ENCODE measurements at regions not wholly inside any gene's neighbourhood (a gene's known extent, or its start where the extent isn't known, plus 50 kb on each side); places are given as distances from the start of the nearest gene placed in this dataset.
A peak's percentile ranks its signal among the peaks of the same experiment; 100 is the strongest.

DNA sequence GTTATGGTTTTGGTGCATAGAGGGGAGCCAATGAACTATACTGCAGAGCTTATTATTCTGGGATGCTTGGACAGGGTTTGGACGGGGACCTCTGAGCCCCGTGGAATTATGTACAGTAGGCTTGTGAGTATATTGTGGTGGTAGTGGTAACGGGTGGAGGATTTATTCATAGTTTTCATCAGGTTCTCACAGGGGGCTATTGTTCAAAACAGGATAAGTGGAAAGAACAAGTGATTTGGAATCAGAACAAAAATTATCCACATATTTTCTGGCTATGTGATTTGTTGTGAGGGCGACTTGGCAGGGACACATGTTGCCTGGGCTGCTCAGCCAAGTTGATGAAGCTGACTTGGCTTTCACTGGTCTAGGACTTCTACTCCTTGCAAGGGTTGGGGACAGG, 64.6 kb upstream of the ELOVL5 start:
- ATAC-seq = no peak

DNA sequence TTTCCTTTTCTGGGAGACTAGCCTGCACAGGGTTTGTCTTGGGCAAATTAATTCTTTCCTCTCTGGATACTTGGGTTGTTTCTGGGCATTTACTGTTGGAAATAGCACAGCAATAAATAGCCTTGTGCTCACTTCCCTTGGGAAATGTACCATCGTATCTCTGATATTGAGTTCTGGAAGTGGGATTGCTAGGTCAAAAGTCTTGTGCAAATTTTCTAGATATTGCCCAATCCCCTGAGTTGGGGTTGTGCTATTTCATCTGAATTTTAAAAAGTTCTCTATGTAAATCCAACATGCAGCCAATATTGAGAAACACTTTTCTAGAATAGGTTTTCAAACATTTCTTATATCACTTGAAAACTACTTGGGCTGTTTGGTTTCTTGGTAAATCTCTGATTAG, 64.0 kb upstream of the ELOVL5 start:
- no peak for ATAC-seq

DNA sequence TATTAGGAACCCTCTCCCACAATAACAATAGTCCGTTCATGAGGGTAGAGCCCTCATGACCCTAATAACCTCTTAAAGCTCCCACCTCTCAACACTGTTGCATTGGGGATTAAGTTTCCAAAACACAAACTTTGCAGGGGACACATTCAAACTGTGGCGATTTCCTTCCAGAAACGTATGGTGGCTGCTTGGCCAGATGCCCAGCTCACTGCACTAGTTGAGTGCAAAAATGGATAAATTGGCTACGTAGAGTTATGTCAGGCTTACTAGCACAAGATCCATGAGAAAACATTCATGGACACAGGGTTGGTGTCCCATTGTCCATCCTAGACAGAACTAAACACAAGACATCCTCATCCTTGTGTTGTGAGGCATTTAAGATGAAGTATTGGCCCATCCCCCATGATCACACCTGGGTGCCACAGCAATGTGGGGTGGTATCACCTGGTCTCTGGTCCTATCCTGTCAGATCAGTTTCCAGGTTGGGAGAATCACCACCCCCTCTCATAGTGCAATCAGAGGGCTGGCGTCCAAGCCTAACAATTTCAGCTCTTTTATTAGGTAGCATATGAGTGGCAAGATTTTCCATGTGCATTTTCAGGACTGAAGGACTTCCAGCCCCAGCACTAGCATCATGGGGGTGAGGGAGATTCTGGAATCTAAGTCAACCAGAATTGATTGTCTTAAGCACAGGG, 63.4 kb upstream of the ELOVL5 start:
- ATAC-seq = no peak

DNA sequence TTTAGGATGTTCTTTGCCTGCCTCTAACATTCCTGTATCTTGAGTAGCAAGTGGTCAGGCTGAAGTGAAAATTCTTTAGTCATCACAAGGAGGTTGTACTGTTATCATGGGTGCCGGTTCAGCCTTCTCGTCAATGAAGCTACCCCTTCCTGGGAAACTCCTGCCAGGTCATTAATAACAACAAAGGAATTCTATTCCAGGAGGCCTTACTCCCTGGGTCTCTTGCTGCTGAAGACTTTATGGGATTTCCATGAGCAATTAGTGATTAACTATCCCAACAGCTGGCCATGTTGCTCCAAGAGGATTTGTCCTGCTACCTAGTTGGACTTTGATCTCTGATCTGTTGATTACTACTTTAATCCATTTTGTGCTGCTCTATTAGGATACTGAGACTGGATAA, 62.7 kb upstream of the ELOVL5 start:
- ATAC-seq = no peak

DNA sequence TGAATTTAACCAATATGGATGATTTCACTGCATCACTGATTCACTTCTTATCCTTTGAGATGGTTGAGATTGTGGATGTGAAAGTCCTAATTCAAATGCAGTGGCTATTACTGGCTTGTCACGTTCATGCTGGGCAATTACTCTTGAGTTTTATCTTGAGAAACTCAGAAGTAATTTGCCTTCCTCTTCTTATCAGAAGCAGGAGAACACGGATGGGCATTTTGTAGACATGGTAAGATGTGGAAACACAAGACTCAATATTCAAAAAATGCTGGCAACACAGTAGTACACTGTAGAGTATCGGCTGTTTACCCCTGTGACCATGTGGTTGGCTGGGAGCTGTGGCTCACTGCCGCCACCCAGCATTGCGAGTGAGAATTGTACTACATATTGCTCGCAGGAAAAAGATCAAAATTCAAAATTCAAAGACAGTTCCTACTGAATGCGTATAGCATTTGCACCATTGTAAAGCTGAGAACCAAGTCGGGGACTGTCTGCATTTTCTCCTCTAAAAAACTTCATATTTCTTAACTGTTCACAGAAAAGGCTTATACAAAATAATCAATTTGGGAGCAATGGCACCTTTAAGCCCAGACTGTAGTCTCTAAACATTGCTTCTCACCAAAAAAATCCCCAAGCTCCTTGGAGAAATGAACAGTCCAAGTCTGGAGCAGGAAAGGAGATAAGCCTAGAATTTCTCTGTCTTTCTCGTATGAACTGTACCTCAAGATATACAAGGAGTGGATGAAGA, 61.9 kb upstream of the ELOVL5 start:
- ATAC-seq = peak; percentile 71 to 88

DNA sequence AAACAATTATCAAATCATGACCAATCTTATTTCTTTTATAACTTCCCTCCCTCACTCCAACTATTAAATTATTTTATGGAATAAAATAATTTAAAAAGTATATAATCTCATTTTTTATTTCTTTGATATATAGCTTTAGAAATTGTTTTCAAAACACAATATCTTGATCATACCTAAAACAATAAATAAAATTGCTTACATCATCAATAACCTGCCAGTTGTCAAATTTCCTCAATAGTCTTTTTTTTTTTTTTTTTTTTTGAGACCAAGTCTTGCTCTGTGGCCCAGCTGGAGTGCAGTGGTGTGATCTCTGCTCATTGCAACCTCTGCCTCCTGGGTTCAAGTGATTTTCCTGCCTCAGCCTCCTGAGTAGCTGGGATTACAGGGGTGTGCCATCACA, 60.1 kb upstream of the ELOVL5 start:
- ATAC-seq = no peak

DNA sequence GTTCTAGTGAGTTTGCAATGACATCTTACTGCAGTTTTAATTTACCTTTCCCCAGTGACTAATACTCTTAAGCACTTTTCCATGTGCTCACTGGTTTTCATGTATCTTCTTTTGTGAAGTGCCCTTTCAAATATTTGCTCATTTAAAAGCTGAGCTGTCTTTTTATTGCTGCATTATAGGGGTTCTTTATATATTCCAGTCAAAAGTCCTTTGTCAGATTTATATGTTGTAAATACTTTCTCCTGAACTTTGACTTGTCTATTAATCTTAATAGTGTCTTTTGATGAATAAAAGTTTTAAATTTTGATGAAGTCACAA, 50.2 kb upstream of the ELOVL5 start:
- ATAC-seq = no peak

DNA sequence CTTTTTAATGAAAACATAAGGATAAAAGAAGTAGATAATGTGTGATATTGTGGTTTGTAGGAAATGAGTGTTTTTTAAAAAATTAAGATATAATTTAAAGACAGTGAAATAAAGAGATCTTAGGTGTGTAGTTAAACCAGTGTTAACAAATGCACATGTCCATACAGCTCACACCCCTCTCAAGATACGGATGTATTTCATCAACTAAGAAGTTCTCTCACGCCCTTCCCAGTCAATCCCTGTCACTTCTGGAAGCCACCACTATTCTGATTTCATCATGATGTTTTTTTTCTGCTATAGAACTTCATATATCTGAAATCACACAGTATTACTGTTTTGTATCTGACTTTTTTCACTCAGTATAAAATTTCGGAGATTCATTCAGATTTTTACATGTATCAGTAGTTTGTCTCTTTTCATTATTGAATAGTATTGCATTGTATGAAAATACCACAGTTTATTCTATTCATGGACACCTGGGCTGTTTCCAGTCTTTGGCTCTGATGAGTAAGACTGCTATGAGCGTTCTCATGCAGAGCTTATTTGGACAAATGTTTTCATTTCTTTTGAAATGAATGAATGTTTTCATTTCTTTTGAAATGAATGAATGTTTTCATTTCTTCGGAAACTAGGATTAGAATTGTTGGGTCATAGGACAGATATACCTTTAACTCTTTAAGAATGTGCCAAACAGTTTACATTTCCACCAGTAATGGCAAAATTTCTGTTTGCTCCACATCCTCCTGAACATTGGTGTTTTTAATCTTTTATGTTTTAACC, 49.7 kb upstream of the ELOVL5 start:
- no peak for ATAC-seq

All from activated CD4-positive, CD25-positive, alpha-beta regulatory T cell treated with anti-CD3 and anti-CD28 coated beads, Interleukin-2, amount 50 U/mL, for 24 hours (primary cell).